ENCODE measurements at regions not wholly inside any gene's neighbourhood (a gene's known extent, or its start where the extent isn't known, plus 50 kb on each side); places are given as distances from the start of the nearest gene placed in this dataset.

DNA sequence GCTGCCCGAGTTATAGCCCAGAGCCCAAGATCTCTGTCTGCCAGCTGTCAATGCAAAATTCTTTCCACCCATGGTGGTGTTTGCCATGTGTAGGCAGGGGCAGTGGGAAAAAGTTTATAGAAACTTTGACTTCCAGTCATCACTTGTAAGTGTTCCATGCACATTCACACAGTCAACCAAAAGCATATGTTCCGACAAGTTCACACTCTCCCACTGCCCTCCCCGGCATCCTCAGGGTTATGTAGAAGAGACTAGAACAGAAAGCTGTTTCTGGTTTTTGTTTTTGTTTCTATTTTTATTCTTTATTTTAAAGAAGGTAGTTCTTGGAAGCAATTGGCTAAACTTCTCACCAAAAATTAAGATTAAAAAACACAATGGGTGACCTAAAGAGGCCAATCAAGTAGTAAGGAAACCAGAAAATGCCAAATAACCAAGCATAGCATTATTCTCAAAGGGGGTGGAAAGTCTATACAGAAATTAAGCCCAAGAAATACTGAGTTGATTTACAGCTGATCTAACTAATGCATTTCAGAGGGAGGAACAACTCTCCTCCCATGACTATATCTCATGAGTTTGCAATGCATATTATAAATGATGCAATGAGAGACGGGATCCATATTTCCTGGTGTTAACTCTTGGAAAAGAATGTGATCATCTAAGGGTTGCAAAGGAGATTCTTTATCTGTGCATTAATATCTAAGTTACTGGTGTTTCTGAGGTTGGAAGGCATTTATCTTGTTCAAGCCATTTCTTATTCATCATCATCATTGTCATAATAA lies 91.5 kb upstream of the ETS2 start:
- no peaks in the 10 kb centered on the region for H4K20me1 ChIP-seq (ENCODE audit: insufficient read depth)
- no peak overlapping the region for H3K4me2 ChIP-seq
- H3K4me1 ChIP-seq (ENCODE audit: low read depth, poor library complexity, severe bottlenecking), result no peaks in the 10 kb centered on the region
- TF ChIP-seq, protein P1, sequence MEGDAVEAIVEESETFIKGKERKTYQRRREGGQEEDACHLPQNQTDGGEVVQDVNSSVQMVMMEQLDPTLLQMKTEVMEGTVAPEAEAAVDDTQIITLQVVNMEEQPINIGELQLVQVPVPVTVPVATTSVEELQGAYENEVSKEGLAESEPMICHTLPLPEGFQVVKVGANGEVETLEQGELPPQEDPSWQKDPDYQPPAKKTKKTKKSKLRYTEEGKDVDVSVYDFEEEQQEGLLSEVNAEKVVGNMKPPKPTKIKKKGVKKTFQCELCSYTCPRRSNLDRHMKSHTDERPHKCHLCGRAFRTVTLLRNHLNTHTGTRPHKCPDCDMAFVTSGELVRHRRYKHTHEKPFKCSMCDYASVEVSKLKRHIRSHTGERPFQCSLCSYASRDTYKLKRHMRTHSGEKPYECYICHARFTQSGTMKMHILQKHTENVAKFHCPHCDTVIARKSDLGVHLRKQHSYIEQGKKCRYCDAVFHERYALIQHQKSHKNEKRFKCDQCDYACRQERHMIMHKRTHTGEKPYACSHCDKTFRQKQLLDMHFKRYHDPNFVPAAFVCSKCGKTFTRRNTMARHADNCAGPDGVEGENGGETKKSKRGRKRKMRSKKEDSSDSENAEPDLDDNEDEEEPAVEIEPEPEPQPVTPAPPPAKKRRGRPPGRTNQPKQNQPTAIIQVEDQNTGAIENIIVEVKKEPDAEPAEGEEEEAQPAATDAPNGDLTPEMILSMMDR (conservative IDR thresholded peaks at IDR 0.05; ENCODE audit: low read depth, low read length), result no peak
- H3K79me2 ChIP-seq (ENCODE audit: insufficient read depth, low read depth), result no peaks in the 10 kb centered on the region
- no peak overlapping the region for H3K4me3 ChIP-seq (IDR thresholded peaks at IDR 0.05; ENCODE audit: insufficient read depth, low read depth, low read length)
- no peak overlapping the region for H2AFZ ChIP-seq (ENCODE audit: low read depth)
- no peak overlapping the region for H3K9ac ChIP-seq
- no peaks in the 10 kb centered on the region for H3K36me3 ChIP-seq (ENCODE audit: insufficient read depth)
- no peaks in the 10 kb centered on the region for H3K27me3 ChIP-seq (ENCODE audit: insufficient read depth, low read depth)
- no peak overlapping the region for H3K27ac ChIP-seq

DNA sequence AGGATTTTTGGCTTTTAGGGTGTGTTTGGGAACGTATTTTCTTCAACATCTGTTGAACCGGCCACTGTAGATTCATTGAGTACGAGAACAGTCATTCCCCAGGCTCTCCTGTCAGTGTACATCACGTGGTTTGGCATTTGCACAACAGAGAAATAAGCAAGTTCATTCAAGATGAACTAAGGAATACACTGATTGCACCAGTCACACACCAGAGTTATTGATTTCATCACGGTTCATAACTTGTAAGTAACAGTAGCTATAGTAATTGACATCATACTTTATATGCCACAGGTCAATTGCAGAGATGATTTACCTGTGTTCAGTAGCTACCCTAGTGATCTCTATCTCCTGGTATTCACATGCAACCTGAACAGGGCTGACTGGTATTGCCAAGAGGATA lies 90.7 kb upstream of the ETS2 start:
- Histone ChIP-seq H3K4me1 (ENCODE audit: low read depth, poor library complexity, severe bottlenecking) (no peaks in the 10 kb centered on the region), H3K4me3 (IDR thresholded peaks at IDR 0.05; ENCODE audit: insufficient read depth, low read depth, low read length) (no peak overlapping the region), H2AFZ (ENCODE audit: low read depth) (no peak overlapping the region), H4K20me1 (ENCODE audit: insufficient read depth) (no peaks in the 10 kb centered on the region), H3K9ac (no peak overlapping the region), H3K79me2 (ENCODE audit: insufficient read depth, low read depth) (no peaks in the 10 kb centered on the region), H3K27me3 (ENCODE audit: insufficient read depth, low read depth) (no peaks in the 10 kb centered on the region), H3K36me3 (ENCODE audit: insufficient read depth) (no peaks in the 10 kb centered on the region), H3K4me2 (no peak overlapping the region), H3K27ac (no peak overlapping the region)
- TF ChIP-seq, protein P1 (conservative IDR thresholded peaks at IDR 0.05; ENCODE audit: low read depth, low read length), result no peak

DNA sequence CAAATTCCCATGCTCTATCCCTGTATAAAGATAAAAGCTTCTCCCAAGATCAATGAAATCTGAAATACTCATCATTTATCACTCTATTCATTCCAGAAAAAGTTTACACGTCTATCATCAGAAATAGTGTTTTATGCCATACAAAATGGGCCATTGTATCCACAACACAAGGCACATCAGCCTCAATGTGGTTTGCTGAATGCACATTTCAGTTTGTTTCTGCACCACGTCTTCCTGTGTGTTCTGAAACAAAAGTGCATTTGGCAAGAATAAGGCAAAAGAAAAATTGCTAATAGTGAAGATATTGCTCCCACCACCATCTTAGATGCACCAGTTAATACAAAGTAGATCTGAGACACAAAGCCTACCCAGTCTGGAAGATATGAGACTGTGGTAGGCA lies 89.6 kb upstream of the ETS2 start:
- TF ChIP-seq, protein P1 (conservative IDR thresholded peaks at IDR 0.05; ENCODE audit: low read depth, low read length), result no peak
- Histone ChIP-seq H3K9ac (no peak overlapping the region), H2AFZ (ENCODE audit: low read depth) (no peak overlapping the region), H3K4me1 (ENCODE audit: low read depth, poor library complexity, severe bottlenecking) (no peaks in the 10 kb centered on the region), H3K79me2 (ENCODE audit: insufficient read depth, low read depth) (no peaks in the 10 kb centered on the region), H3K4me3 (IDR thresholded peaks at IDR 0.05; ENCODE audit: insufficient read depth, low read depth, low read length) (no peak overlapping the region), H3K36me3 (ENCODE audit: insufficient read depth) (no peaks in the 10 kb centered on the region), H4K20me1 (ENCODE audit: insufficient read depth) (no peaks in the 10 kb centered on the region), H3K27ac (no peak overlapping the region), H3K27me3 (ENCODE audit: insufficient read depth, low read depth) (no peaks in the 10 kb centered on the region), H3K4me2 (no peak overlapping the region)

DNA sequence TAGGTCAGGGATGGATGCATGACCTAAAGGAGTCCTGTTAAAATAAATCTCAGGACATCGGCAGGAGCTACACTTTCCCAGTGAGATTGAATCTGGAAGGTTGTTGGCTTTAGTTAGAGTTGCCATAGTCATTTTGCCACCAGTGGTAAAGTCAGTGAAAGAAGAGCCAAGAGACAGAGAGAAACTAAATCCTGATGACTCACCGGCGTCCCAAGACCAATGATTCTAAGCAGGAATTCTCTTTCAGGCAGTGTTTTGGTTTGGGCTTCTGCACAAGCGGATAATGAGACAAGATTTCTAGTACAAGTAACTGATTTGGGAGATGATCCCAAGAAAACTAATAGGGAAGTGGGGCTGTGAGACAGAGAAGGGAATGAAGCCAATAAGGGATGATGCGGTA lies 88.8 kb upstream of the ETS2 start:
- TF ChIP-seq, protein P1 (conservative IDR thresholded peaks at IDR 0.05; ENCODE audit: low read depth, low read length), result no peak
- H3K79me2 ChIP-seq (ENCODE audit: insufficient read depth, low read depth), result no peaks in the 10 kb centered on the region
- H3K27me3 ChIP-seq (ENCODE audit: insufficient read depth, low read depth), result no peaks in the 10 kb centered on the region
- no peaks in the 10 kb centered on the region for H4K20me1 ChIP-seq (ENCODE audit: insufficient read depth)
- no peak overlapping the region for H3K4me3 ChIP-seq (IDR thresholded peaks at IDR 0.05; ENCODE audit: insufficient read depth, low read depth, low read length)
- no peaks in the 10 kb centered on the region for H3K4me1 ChIP-seq (ENCODE audit: low read depth, poor library complexity, severe bottlenecking)
- H3K27ac ChIP-seq, result no peak overlapping the region
- no peak overlapping the region for H3K9ac ChIP-seq
- H3K4me2 ChIP-seq, result no peak overlapping the region
- H2AFZ ChIP-seq (ENCODE audit: low read depth), result no peak overlapping the region
- H3K36me3 ChIP-seq (ENCODE audit: insufficient read depth), result no peaks in the 10 kb centered on the region

Data from KMS-11 (cell line).